ENCODE measurements at regions not wholly inside any gene's neighbourhood (a gene's known extent, or its start where the extent isn't known, plus 50 kb on each side); places are given as distances from the start of the nearest gene placed in this dataset.

DNA sequence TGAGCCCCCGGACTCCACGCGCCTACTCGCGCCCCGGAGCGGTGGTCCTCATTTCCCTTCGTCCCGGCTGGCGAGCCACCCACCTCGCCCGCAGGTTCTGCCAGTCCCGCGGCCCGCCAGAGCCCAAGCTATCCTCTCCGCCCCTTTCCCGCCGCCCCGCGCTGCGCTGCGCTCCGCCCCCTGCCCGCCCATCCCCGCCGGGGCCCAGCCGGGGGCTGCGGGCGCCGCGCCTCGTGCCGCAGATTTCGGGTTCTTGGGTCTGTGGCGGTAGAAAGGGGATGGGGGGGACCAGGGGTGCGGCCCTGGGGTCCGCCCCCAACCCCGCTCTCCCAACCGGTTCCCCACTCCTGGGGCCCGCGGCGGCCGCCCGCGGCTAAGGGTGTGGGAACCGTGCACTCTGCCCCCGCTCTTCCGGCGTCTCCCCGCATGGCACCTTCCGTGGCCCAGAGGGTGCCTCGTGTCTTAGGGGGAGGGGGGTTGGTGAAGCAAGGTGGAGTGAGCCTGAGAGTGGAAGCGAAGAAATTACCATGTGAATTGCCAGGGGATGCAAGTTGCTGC lies 650.8 kb upstream of the DIPK2B start:
- peak; percentile 30 for DNase-seq

DNA sequence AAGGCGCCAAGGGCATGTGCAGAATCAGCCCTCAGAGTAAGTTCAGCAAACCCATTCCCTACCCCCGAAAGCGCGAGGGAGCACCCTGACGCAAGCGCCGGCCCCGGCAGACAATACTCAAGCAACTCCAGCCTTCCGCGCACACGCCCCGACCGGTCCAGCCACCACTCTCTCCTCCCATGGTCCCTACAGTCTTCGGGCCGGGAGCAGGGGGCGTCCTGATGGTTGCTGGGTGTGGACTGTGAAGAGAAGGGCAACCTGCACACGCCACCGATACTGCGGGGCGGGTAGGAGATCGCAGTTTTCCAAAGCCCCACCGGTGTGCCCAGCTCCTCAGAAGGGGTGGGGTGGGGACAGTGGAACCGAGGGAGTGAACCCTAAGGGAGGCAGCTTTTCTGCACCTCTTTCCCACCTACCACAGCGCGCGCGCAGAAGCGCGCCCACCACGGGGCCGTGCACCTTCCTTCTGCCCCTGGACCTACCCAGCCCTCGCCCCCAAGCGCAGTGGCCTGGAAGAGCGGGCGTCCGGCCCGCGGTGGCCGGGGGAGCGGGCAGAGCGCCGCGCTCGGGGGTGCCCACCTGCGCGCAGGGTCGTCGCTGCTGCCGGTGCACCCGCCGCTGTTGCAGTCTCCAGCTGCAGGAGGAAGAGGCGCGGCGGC lies 650.2 kb upstream of the DIPK2B start:
- DNase-seq = no peak

- no peak for DNase-seq
Measured at GRCh38 chrX:45850197-45850774, 649.6 kb upstream of the DIPK2B start.

- no peak for DNase-seq
Measured at GRCh38 chrX:45849261-45849862, 648.7 kb upstream of the DIPK2B start.

DNA sequence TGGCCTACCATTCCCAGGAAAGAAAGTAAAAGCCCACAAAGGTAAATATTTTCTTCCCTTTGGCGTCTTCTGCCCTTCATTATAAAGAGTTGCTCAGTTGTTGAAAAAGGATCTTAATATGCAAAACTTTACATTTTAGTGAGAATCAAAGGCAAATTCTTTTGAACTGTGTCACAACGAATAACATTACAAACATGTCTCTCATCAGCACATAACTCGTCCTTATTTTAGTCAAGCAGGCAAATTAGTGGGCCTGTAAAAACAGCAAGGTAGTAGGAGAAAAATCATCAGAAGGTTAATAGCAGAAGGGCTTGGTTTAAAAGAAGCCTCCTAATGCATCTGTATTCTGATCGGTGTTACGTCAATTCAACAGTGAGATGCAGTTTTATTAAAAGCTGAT lies 647.3 kb upstream of the DIPK2B start:
- DNase-seq = no peak

DNA sequence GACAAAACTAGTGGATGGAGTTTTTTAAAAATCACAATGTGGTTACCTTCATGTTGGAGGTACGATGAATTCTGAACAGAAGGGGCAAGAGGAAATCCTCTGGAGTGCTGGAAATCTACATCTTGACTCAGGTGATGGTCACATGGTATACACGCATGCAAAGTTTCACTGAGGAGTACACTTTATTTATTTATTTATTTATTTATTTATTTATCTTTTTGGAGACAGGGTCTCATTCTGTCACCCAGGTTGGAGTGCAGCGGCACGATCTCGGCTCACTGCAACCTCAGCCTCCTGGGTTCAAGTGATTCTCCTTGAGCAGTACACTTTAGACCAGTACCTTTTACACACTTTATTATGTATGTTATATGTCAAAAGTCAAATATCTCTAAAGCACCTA lies 645.7 kb upstream of the DIPK2B start:
- no peak for DNase-seq

- no peak for DNase-seq
Measured at GRCh38 chrX:45845142-45845541, 644.5 kb upstream of the DIPK2B start.

DNA sequence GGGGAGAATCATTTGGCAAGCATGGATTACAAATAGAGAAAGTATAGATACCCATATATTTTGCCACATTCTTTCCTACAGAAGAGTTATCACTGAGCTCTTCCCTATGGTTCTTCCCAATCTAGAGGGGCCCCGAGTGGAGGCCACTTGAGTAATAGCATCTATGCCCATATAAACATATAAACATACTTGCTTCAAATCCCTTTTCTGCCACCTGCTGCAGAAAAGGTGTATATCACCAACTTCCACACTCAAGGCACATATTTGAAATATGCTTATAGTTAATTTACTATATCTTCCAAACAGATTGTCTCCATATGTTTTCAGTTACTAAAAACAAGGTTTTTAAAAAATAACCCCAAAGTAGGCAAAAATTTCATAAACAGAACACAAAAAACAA lies 642.8 kb upstream of the DIPK2B start:
- DNase-seq = no peak

DNA sequence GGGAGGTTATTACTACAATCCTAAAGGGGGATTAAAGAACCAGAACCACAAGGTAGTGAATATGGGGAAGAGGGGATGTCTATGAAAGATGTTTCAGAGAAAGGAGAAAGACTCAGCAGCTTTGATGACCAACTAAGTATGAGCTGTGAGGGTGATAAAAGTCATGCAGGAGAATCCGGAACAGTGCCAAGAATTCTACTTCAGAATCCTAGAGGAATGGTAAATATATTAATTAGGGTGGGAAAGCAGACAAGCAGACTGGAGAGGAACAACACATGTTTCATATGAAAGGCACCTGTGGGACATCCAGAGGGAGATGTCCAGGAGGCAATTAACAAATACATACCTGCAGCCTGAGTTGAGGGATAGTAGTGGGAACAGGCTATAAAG lies 642.2 kb upstream of the DIPK2B start:
- DNase-seq = no peak

- no peak for DNase-seq
Measured at GRCh38 chrX:45842207-45842925, 641.7 kb upstream of the DIPK2B start.

DNA sequence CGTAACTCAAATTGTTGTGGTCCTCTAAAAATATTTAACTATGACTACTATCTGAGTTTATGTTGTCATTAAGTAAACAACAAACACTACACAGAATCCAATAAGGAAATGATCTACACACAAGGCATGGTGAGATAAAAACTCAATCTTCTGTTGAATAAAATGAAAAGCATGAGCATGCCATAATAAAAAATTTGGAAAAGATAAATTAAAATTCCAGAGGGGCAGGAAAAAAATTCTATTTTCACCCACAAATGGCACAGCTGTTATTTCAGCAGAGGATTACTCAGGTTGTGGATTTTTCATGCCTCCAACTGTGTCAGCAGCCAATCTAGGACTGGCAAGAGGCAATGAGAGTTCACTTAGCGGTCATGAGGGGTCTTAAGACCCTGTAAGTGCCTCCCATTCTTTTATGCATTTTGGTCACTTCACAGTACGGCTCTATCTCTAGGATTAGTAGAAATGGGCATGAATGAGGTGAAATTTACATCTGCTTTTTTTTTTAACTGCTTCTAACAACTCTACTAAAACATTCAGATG lies 639.8 kb upstream of the DIPK2B start:
- no peak for DNase-seq

DNA sequence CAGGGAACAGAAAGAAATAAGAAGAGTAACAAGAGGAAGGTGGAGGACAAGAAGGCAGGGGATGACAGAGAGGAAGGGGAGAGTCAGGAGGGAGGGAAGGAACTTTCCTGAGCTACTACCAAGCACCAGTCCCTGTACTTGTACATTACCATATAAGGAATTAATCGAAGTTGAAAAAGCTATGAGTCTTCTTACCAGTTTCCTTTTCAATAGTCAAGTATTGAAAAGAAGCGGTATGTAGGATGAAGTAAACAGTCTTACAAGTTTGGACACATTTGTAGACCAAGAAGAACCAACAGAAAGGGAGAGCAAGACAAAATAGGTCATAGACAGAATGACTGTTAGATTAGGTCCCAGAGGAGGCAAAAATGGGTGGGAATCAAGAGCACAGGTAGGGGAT lies 629.7 kb upstream of the DIPK2B start:
- DNase-seq = no peak

GRCh38 chrX:45824471-45824870 lies 623.8 kb upstream of the DIPK2B start:
- DNase-seq = no peak

DNA sequence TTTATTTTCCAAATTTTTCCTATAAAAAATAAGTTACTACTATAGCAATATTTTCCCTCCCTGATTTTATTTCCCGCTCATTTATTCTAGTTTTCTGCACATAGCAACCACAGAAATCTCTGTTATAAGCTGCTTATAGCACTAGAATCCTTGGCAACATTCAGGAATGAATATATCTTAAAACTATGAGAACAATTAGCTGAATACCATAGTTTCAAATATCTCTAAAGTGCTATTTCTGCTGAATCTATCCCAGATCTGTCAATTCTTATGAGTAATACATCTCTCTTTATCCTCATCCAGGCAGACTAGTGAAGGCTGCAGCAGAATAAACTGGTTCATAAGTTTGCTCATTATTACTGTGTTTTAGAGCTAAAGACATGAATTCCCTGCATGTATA lies 622.9 kb upstream of the DIPK2B start:
- DNase-seq = no peak

DNA sequence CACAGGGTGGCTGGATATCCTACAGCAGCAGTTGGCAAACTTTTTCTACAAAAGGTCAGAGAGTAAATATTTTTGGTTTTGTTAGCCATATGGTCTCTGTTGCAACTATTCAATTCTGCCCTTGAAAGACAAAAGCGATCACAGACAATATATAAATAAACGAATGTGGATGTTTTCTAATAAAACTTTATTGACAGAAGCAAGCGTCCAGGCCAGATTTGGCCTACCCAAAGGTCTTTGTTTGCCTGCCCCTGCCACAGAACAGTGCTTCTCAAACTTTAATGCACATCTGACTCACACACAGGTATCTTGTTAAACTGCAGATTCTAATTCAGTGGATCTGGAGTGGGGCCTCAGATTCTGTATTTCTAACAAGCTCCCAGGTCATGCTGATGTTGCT lies 621.4 kb upstream of the DIPK2B start:
- DNase-seq = no peak

DNA sequence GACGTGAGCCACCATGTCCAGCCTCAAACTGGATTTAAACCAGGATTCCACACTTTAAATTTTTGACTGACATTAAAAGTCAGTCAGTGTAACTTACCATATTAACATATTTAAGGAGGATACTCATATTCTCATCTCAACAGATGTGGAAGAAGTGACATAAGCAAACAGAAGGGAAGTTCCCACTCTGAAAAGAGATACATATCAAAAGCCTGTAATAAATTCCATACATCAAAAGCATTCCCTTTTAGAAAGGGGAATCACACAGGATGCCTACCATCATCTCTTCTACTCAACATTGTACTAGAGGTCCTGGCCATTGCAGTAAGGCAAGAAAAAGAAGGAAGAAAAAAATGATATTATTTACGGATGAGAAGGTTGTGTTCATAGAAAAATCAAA lies 618.2 kb upstream of the DIPK2B start:
- DNase-seq = no peak

DNA sequence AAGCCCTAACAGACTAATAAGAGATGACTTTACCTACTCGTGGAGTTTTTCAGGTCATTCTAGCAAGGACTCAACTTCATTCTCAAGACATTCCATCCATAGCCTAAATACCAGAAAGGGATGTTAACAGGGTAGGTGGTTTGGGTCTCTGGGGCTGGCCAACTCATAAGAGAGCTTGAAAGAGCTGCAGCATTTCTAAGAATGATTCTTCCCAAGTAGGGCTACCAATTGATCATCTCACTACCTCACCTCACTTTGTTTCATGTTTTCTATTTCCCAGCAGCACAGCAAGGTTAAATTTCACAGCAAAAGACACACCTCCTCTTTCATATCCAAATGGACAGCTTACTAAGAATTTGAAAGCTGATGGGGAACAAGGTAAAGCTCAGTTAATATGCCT lies 614.8 kb upstream of the DIPK2B start:
- no peak for DNase-seq

DNA sequence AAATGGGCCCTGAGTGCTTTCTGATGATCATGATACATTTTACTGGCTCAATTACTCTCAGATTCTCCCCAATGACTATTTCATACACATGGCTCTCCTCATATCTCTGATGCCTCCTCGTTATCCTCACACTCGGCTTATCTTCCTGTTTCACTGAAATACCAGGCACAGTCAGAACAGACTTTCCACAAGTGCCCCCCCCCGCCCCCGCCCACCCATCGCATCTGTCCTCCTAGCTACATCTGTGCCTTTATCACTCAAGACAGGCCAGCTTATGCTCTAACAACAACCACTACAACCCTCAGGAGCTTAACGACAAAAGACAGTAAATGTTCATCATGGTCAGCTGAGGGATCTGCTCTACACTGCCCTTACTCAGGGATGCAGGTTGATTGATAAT lies 610.6 kb upstream of the DIPK2B start:
- no peak for DNase-seq

DNA sequence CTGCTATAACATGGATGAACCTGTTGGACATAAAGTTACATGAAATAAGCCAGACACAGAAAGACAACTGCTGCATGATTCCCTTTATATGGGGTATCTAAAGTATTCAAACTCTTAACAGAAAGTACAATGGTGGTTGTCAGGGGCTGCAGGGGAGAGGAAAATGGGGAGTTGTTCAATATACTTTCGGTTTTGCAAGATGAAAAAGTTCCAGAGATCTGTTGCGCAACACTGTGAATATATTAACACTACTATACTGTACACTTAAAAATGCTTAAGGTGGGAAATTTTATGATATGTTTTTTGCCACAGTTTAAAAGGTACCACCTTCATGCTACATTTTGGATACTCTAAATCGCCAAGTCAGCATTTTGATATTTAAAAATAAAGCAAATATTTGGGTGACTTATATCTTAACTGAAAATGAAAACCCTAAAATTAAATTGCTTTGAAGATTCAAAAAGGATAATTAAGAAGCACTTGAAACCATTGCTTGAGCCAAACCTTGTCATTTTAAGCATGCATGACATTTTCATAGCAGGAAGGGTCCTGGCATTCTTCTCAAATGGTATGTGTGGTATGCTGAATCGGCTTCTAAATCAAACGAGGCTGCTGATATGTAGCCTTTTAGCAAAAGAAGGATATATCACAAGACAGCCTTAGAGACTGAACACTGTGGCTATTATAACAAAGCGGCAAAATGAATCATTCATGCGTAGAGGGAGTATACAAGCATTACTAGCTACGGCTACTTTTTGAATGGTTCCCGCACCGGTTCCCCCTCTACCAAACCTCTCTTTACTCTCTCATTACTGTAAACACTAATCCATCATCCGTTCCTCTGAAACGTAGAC lies 607.1 kb upstream of the DIPK2B start:
- no peak for DNase-seq

DNA sequence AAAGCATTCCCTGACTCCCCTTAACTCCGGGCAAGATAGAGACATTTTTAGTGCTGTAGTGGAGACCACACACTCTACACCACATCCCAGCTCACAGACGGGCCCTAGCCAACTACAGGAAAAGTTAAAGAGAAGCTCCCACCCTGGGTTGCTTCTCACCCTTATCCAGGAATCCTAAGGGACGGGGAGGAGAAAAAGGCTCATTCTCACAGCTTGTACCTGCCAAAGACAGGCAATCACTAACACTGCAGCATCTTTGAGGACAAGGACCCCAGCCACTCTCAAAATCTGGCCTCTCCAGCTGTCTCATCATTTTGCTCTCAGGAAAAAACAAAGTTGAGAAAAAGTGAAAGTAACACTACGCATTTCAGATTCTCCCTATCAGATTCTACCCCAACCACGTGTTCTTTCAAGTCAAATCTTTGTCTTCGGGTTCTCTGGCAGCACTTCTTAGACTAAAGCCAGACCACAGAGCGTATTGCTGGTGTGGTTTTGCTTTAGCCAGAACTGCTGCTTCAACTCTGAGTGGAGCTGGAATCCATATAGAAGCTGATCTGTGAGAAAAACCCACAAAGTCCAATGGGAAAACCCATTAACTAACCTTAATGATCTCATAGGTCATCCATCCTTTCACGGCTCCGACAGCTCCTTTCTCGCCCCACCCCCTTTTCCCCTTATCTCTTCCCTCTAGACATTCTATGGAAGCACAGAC lies 605.9 kb upstream of the DIPK2B start:
- DNase-seq = no peak

GRCh38 chrX:45804276-45804675 lies 603.6 kb upstream of the DIPK2B start:
- no peak for DNase-seq

- no peak for DNase-seq
Measured at GRCh38 chrX:45803383-45803921, 602.8 kb upstream of the DIPK2B start.
